ENCODE measurements at regions not wholly inside any gene's neighbourhood (a gene's known extent, or its start where the extent isn't known, plus 50 kb on each side); places are given as distances from the start of the nearest gene placed in this dataset.

- TF ChIP-seq POLR2A (IDR thresholded peaks at IDR 0.05), result no peak
- TF ChIP-seq CTCF (IDR thresholded peaks at IDR 0.05), result no peak
- Histone ChIP-seq H3K9me3 (no peaks in the 10 kb centered on the region), H3K27ac (no peak overlapping the region), H3K4me3 (no peak overlapping the region), H3K4me1 (no peaks in the 10 kb centered on the region), H3K27me3 (no peaks in the 10 kb centered on the region), H3K36me3 (no peaks in the 10 kb centered on the region)
- DNase-seq, result no peak
Observed at GRCh38 chr22:22813126-22814075, 74.2 kb upstream of the IGLL5 start.

GRCh38 chr22:22814666-22815396 lies 72.8 kb upstream of the IGLL5 start:
- no peaks in the 10 kb centered on the region for H3K36me3 ChIP-seq
- H3K4me3 ChIP-seq, result no peak overlapping the region
- no peaks in the 10 kb centered on the region for H3K27me3 ChIP-seq
- DNase-seq, result no peak
- H3K9me3 ChIP-seq, result no peaks in the 10 kb centered on the region
- no peak overlapping the region for H3K27ac ChIP-seq
- H3K4me1 ChIP-seq, result peaks cover 0 to 7% (median 3%) of the 10 kb centered on the region in 4 donors
- TF ChIP-seq POLR2A (IDR thresholded peaks at IDR 0.05) (no peak), CTCF (IDR thresholded peaks at IDR 0.05) (no peak)

- H3K9me3 ChIP-seq, result no peaks in the 10 kb centered on the region
- no peak for TF ChIP-seq CTCF (IDR thresholded peaks at IDR 0.05)
- TF ChIP-seq POLR2A (IDR thresholded peaks at IDR 0.05), result no peak
- no peak for DNase-seq
- H3K27me3 ChIP-seq, result no peaks in the 10 kb centered on the region
- H3K27ac ChIP-seq, result no peak overlapping the region
- H3K4me1 ChIP-seq, result peaks cover 0 to 7% (median 3%) of the 10 kb centered on the region in 4 donors
- H3K4me3 ChIP-seq, result no peak overlapping the region
- no peaks in the 10 kb centered on the region for H3K36me3 ChIP-seq
Observed at GRCh38 chr22:22815397-22816170, 72.0 kb upstream of the IGLL5 start.

- H3K4me1 ChIP-seq, result peaks cover 0 to 7% (median 3%) of the 10 kb centered on the region in 4 donors
- no peak overlapping the region for H3K27ac ChIP-seq
- TF ChIP-seq CTCF (IDR thresholded peaks at IDR 0.05), result no peak
- TF ChIP-seq POLR2A (IDR thresholded peaks at IDR 0.05), result no peak
- H3K9me3 ChIP-seq, result no peaks in the 10 kb centered on the region
- DNase-seq, result no peak
- H3K27me3 ChIP-seq, result no peaks in the 10 kb centered on the region
- H3K4me3 ChIP-seq, result no peak overlapping the region
- H3K36me3 ChIP-seq, result no peaks in the 10 kb centered on the region
Observed at GRCh38 chr22:22816171-22816514, 71.5 kb upstream of the IGLL5 start.

GRCh38 chr22:22816766-22817410 lies 70.7 kb upstream of the IGLL5 start:
- DNase-seq, result no peak
- Histone ChIP-seq H3K27ac (no peak overlapping the region), H3K9me3 (no peaks in the 10 kb centered on the region), H3K27me3 (no peaks in the 10 kb centered on the region), H3K36me3 (no peaks in the 10 kb centered on the region), H3K4me3 (no peak overlapping the region), H3K4me1 (peaks cover 0 to 7% (median 3%) of the 10 kb centered on the region in 4 donors)
- TF ChIP-seq POLR2A (IDR thresholded peaks at IDR 0.05) (no peak), CTCF (IDR thresholded peaks at IDR 0.05) (no peak)

Data from Peyer's patch (tissue), 4 donors.